IMR-90 (cell line): ENCODE measurements at regions not wholly inside any gene's neighbourhood (a gene's known extent, or its start where the extent isn't known, plus 50 kb on each side); places are given as distances from the start of the nearest gene placed in this dataset.

Source experiments
- POLR2A ChIP-seq: IDR thresholded peaks from 2 replicates; pipeline ENCODE4 v1.6.1; 2012; ENCODE audit warnings: mild to moderate bottlenecking, low read depth, low read length
- RAD21 ChIP-seq: IDR thresholded peaks from 2 replicates; pipeline ENCODE4 v1.6.1; 2012; ENCODE audit warnings: low read length, improper control_type of control experiment
- TF ChIP-seq, protein P1 (sequence below): fragments of 150-350 bp; IDR thresholded peaks from 2 replicates; pipeline ENCODE4 v1.6.1; 2016; ENCODE audit warnings: low read depth, mild to moderate bottlenecking, low read length, moderate library complexity, borderline replicate concordance
- TF ChIP-seq, protein P2 (sequence below): conservative IDR thresholded peaks from 2 replicates; pipeline ENCODE4 v1.5.1; 2012; ENCODE audit warnings: mild to moderate bottlenecking, low read depth, low read length, improper control_type of control experiment

DNA sequence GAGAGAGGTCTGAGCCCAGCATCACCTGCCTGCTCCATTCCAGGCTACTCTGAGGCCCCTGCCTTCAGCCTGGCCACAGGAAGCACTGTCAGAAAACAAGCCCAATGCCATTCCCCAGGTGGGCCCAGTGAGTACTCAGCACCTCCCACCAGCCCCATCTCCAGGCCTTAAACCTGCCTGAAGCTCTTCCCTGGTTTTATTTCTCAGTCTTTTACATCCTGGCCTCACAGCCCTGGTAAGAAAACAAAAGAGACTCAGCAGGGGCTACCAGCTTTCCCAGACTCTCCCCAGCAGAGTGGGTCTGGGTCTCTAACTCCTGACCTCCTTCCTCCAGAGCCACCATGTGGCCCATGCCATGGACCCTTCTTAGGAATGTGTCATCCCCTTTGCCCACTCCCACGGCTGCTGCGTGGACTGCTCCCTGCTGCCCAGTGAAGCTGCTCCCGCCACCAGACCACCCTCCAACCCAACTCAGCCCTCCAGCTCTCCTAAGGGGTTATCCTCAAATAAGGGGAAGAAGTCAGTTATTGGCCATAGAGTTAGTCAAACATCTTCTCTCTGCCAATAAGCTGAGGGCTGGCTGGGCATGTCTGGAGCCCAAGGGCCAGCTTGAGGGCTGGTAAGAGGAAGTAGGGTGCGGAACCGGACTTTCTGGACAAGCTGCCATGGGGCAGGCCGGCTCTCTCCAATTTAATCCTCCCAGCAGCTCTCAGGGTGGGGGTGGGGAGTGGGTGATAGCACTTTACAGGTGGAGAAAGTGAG is 116.7 kb upstream of the LINGO1 start:
- TF ChIP-seq, protein P1, sequence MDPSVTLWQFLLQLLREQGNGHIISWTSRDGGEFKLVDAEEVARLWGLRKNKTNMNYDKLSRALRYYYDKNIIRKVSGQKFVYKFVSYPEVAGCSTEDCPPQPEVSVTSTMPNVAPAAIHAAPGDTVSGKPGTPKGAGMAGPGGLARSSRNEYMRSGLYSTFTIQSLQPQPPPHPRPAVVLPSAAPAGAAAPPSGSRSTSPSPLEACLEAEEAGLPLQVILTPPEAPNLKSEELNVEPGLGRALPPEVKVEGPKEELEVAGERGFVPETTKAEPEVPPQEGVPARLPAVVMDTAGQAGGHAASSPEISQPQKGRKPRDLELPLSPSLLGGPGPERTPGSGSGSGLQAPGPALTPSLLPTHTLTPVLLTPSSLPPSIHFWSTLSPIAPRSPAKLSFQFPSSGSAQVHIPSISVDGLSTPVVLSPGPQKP = no peak
- no peak for TF ChIP-seq POLR2A
- TF ChIP-seq, protein P2, sequence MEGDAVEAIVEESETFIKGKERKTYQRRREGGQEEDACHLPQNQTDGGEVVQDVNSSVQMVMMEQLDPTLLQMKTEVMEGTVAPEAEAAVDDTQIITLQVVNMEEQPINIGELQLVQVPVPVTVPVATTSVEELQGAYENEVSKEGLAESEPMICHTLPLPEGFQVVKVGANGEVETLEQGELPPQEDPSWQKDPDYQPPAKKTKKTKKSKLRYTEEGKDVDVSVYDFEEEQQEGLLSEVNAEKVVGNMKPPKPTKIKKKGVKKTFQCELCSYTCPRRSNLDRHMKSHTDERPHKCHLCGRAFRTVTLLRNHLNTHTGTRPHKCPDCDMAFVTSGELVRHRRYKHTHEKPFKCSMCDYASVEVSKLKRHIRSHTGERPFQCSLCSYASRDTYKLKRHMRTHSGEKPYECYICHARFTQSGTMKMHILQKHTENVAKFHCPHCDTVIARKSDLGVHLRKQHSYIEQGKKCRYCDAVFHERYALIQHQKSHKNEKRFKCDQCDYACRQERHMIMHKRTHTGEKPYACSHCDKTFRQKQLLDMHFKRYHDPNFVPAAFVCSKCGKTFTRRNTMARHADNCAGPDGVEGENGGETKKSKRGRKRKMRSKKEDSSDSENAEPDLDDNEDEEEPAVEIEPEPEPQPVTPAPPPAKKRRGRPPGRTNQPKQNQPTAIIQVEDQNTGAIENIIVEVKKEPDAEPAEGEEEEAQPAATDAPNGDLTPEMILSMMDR = no peak
- no peak for TF ChIP-seq RAD21
